HG03135 (cell line): ENCODE measurements at regions not wholly inside any gene's neighbourhood (a gene's known extent, or its start where the extent isn't known, plus 50 kb on each side); places are given as distances from the start of the nearest gene placed in this dataset.
"Not testable (repeated sequence)": the region's sequence is repeated elsewhere in the genome, so short reads cannot be mapped to it uniquely, and the experiment has no call there.

Experiments used
- ATAC-seq: cut with Tn5 transposase; IDR thresholded peaks from one replicate; pipeline ENCODE4 v1.9.1; 2021; ENCODE audit warnings: mild to moderate bottlenecking, moderate library complexity; ENCODE audit not compliant: unreplicated experiment

DNA sequence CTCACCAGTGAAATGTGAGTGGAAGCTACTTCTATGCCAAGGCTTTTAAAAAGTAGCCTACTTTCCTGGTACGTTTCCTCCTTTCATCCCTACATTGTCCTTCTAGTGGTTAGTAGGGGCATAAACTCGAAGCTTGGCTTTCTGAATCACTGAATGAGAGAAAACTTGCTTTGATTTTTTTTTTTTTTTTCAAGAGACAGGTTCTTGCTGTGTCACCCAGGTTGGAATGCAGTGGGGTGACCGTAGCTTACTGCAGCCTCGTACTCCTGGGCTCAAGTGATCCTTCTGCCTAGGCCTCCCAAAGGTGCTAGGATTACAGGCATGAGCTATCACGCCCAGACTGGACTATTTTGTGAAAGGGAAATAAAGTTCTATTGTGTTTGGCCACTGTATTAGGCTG is 89.1 kb upstream of the IGFBP7 start:
- no peak for ATAC-seq

DNA sequence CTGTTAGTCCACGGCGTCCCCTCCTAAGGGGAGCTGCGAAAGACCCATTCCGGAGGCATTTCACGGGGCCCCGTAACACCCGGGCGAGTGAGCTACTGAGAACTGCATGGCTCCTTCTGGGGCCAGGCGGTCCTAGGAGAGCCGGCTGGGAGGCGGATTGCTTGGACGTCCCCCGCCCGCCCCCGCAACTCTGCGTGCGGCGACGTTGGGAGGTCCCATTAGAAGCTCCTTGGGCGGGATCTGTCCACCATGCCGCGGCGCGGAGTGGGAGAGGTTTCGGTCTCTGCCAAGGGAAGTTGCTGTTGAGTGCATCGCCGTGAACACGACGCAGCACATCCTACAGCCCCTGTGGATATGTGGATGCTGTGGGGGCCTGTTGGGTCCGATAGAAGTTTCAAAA is 85.4 kb upstream of the IGFBP7 start:
- ATAC-seq: no peak

GRCh38 chr4:57194068-57194611 is 84.0 kb upstream of the IGFBP7 start:
- no peak for ATAC-seq

DNA sequence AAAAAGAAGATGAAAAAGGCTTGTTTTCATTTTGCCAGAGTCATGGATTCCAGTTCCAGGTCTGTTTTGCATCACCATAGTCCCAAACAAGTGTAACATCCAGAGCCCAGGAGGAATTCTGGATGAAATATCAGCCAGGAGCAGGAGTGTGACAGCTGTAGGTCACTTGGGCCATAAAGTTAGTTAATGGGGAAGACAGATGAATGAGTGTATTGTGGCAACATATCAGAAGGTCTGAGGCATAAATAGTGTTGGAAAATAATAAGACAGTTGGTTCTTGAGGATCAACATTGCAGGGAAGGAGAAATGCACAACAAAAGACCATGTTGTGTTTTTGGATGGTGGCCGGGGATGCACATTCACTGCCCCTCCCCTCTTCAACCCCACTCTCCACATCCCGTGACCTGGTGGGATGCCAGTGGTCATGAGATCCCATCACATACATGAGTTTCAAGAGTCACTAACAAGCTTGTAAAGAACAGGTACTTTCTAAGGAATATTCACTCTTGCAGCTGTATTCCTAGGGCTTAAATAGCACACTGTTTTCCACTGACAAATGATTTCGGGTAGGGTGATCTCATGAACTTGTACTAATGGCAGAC is 83.1 kb upstream of the IGFBP7 start:
- no peak for ATAC-seq

- no peak for ATAC-seq
These were observed 81.4 kb upstream of the IGFBP7 start for GRCh38 chr4:57191523-57192034.

DNA sequence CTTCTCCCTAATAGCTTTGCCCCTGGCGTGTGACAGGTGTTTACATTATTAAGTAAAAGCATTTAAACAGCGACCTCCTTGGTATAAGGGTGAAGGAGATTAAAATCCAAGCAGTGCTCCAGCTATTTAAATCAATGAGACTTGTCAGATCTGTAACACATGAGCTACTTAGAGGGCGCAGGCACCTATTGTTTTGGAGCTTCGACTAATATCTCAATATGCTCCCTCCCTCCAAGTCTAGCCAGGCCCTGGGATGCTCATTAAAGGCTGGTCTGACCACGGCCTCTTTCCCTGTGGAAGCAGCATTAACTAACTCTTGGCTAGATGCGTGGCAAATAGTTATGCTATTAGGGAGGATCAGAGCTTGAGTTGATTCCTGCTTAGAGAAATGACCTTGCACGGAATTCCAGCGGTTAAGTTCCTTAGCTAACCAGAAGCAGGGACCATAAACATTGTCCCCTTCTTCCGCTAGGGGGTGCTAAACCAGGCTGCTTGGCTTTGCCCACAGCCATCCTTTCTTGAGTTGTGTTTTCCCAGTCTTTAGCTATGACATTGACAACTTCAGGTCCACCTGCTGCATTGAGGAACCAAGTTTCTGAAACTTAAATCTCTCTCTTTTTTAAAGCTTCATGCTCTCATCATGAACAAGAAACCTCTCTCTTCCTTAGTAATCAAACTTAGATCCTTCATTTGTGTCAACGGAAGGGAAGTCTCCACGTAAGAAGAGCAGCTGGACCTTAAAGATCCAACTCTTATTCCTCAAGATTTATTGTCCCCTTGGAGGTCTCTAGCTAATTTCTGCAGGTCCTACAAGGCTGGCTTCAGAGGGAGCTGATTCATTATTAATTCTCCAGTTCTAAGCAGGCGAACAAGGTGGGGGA is 80.7 kb upstream of the IGFBP7 start:
- no peak for ATAC-seq

DNA sequence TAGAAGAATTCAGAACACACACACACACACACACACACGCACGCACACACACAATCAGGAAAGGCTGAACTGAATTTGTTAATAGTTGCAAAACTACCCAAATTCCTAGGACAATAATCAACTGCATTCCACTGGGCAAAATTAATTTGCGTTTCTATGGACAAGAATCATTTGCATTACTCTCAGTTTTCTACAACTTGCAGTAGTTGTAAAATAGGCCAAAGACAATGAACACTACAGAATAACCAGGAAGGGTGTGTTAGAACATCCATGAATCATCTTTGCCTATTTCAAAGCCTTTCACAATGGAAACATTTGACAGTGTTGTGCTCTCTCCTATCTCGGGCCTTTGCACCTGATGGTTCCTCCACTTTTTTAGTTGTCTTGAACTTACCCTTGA is 77.1 kb upstream of the IGFBP7 start:
- no peak for ATAC-seq

- ATAC-seq: no peak
These were observed 74.3 kb upstream of the IGFBP7 start for GRCh38 chr4:57184378-57185029.

DNA sequence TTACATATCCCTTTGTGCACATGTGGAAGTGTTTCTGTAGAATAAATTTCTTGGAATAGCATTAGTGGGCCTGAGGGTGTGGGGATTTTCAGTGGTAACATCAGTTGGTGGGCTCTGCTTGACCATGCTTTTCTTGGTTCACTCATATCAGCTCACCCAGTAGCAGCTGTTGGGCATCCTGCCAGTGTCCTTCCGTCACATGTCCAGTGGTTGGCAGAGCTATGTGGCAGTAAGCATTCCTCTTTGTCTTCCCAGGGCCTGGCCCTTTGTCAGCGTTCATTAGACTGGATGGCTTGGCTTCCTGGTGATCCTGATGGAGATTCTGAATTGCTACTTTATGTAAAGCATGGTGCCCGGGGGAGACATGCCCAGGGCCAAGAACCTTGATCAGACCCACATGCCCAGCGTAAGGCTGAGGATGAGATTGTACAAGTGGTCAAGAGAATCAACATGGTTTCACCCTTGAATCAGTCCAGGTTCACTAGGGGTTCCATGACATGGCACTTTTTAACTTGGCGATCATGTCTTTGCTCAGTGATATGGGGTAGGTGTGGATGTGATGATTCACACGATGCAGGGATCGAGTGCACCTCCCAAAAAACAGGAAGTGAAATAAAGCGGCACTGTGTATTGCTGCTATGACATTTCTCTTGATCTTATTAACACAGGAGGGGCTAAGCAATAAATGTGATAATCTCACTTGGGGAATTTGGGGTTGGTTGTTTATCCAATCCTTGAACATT is 72.1 kb upstream of the IGFBP7 start:
- ATAC-seq: no peak

- ATAC-seq: not testable (repeated sequence)
These were observed 63.0 kb upstream of the IGFBP7 start for GRCh38 chr4:57173136-57173535.

DNA sequence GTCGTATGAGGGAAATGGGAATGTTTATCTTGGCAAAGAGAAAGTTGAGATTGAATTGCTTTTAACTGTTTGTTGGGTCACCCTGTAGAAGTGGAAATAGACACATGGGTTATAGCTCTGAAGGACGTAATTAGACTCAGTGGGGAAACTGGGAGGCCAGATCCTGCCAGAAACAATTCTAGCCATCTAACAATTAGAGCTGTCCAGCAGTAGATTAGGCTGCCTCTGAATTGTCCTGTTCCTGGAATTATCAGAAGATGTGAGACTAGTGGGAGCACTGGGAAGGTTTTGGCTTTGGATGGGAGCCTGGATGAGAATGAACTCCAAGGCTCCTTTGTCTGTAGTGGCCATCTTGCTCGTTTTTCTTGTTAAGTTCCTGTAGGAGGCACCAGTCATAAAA is 61.9 kb upstream of the IGFBP7 start:
- no peak for ATAC-seq

DNA sequence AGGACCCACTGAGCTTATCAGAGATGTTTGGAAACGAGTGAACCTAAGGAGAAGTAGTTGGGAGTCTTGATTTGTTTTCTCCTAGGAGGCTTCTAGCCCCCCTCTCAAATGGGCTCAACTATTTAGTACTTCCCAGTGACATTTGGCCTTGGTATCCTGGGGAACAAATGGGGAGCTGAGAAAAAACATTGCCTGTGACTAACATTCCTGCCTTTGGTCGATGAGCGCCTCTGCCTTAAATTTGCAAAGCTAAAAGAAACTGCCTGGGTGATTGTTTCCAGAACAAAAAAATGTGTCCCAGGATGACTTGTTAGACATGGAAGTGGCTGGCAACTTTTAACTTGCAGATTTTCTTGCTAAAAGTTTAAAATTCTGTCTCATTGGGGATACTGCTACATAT is 58.8 kb upstream of the IGFBP7 start:
- no peak for ATAC-seq

GRCh38 chr4:57163530-57164459 is 53.6 kb upstream of the IGFBP7 start:
- peak; percentile 99 for ATAC-seq

DNA sequence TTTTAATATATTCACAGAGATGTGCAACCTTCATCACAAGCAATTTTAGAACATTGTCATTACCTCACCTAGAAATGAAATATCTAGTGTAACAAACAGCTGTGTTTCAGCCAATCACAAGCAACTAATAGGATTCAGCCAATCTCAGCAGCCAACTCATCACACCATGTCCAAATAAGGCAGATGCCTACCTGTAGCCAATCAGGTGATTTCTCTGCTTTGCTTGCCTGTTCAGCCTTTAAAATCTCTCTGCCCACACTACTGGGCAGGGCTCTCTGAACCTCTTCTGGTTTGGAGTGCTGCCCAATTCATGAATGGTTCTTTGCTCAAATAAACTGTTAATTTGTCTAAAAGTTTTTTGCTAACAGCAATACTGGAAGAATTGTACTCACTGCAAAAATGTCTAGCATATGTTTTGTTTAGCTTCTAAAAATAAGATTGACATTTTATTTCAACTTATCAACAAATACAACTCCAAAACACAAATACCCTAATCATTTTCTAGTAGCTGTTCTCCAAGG is 52.4 kb upstream of the IGFBP7 start:
- ATAC-seq: no peak
